A673 (cell line): ENCODE measurements at regions not wholly inside any gene's neighbourhood (a gene's known extent, or its start where the extent isn't known, plus 50 kb on each side); places are given as distances from the start of the nearest gene placed in this dataset.

Experiments used
- CTCF ChIP-seq: fragments of 300-800, 200-600 bp; sonication (generic); conservative IDR thresholded peaks from 2 replicates; pipeline ENCODE4 v1.5.1; 2017; ENCODE audit warnings: low read depth, mild to moderate bottlenecking, antibody characterized with exemption, low read length, moderate library complexity, mixed read lengths
- EZH2 ChIP-seq: fragments of 200-600 bp; sonication (generic); IDR thresholded peaks from 2 replicates; pipeline ENCODE4 v1.6.1; 2017; ENCODE audit warnings: borderline replicate concordance, low read depth, mild to moderate bottlenecking, mixed read lengths, antibody characterized with exemption, low read length; ENCODE audit not compliant: poor library complexity, severe bottlenecking

- TF ChIP-seq CTCF = no peak
- no peak for TF ChIP-seq EZH2
Measured at GRCh38 chrX:127908384-127908783, 143.8 kb downstream of the ACTRT1 start.
